ENCODE measurements at regions not wholly inside any gene's neighbourhood (a gene's known extent, or its start where the extent isn't known, plus 50 kb on each side); places are given as distances from the start of the nearest gene placed in this dataset.

GRCh38 chr9:108478431-108479332, 377.1 kb downstream of the ACTL7B start:
- no peak for TF ChIP-seq CTCF (IDR thresholded peaks at IDR 0.05; ENCODE audit: low read depth, low read length, missing control alignments)
- peak; percentile 58 for DNase-seq (ENCODE audit: extremely low read depth, low read depth)
- H3K4me3 ChIP-seq (replicated peaks; ENCODE audit: low read depth, low read length), result no peak overlapping the region

- peak; percentile 38 for DNase-seq (ENCODE audit: extremely low read depth, low read depth)
- TF ChIP-seq CTCF (IDR thresholded peaks at IDR 0.05; ENCODE audit: low read depth, low read length, missing control alignments), result no peak
- no peak overlapping the region for H3K4me3 ChIP-seq (replicated peaks; ENCODE audit: low read depth, low read length)
Measured at GRCh38 chr9:108477529-108478006, 378.2 kb downstream of the ACTL7B start.

- H3K4me3 ChIP-seq (replicated peaks; ENCODE audit: low read depth, low read length), result no peak overlapping the region
- no peak for DNase-seq (ENCODE audit: extremely low read depth, low read depth)
- no peak for TF ChIP-seq CTCF (IDR thresholded peaks at IDR 0.05; ENCODE audit: low read depth, low read length, missing control alignments)
Measured at GRCh38 chr9:108476574-108476973, 379.2 kb downstream of the ACTL7B start.

- DNase-seq (ENCODE audit: extremely low read depth, low read depth), result no peak
- no peak for TF ChIP-seq CTCF (IDR thresholded peaks at IDR 0.05; ENCODE audit: low read depth, low read length, missing control alignments)
Measured at GRCh38 chr9:108475813-108476212, 380.0 kb downstream of the ACTL7B start.

GRCh38 chr9:108474356-108474755, 381.4 kb downstream of the ACTL7B start:
- H3K4me3 ChIP-seq (replicated peaks; ENCODE audit: low read depth, low read length), result no peak overlapping the region
- TF ChIP-seq CTCF (IDR thresholded peaks at IDR 0.05; ENCODE audit: low read depth, low read length, missing control alignments), result no peak
- DNase-seq (ENCODE audit: extremely low read depth, low read depth), result no peak

More at GRCh38 chr9:108475813-108476212, 380.0 kb downstream of the ACTL7B start:
- no peak overlapping the region for H3K4me3 ChIP-seq (replicated peaks; ENCODE audit: low read depth, low read length)

GRCh38 chr9:108473209-108474112, 382.3 kb downstream of the ACTL7B start:
- TF ChIP-seq CTCF (IDR thresholded peaks at IDR 0.05; ENCODE audit: low read depth, low read length, missing control alignments), result no peak
- no peak overlapping the region for H3K4me3 ChIP-seq (replicated peaks; ENCODE audit: low read depth, low read length)
- DNase-seq (ENCODE audit: extremely low read depth, low read depth), result no peak

Measured in HFF-Myc (cell line).